Activated CD4-positive, alpha-beta T cell treated with anti-CD3 and anti-CD28 coated beads, Interleukin-2, amount 50 U/mL, for 16 hours (primary cell): ENCODE measurements at regions not wholly inside any gene's neighbourhood (a gene's known extent, or its start where the extent isn't known, plus 50 kb on each side); places are given as distances from the start of the nearest gene placed in this dataset.
"Not testable (repeated sequence)": the region's sequence is repeated elsewhere in the genome, so short reads cannot be mapped to it uniquely, and the experiment has no call there.

ENCODE experiments used
- DNase-seq: peaks from one replicate; pipeline ENCODE4 v3.0.0-alpha.2; 2020

DNA sequence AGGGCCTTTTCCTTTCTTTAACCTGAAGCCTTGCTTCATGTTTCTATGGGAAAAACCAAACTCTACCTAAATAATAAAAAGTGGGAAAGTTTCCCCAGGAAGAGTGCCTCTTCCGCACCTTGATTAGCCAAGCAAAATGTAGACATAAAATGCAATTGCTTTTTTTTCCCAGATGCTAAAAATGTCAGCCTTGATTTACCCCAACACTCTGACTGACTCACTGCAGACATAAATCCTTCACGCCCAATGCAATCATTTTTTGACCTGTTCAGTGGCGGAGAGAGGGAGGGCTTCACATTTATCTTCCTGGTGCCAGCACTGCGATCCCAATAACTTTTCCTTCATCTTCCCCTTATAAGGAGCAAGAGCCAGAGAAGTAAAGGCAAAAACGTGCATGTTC is 261.5 kb downstream of the SEC16B start:
- no peak for DNase-seq

DNA sequence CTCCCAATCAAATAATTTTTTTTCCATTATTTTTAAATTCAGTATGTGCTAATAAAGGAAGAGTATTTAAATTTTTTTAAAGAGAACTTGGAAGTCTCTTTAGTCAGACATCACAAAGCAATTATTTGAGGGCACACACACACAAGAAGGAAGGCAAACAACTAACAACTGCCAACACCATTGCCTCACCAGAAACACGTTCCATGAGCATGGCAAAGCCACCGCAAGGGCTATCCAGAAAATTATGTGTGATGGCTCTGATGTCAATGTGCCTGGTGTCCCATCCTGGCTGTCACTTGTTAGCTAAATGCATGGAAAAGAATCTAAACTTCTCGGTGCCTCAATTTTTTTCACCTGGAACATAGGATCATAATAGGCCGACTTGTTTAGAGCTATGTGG is 262.9 kb downstream of the SEC16B start:
- DNase-seq = no peak

DNA sequence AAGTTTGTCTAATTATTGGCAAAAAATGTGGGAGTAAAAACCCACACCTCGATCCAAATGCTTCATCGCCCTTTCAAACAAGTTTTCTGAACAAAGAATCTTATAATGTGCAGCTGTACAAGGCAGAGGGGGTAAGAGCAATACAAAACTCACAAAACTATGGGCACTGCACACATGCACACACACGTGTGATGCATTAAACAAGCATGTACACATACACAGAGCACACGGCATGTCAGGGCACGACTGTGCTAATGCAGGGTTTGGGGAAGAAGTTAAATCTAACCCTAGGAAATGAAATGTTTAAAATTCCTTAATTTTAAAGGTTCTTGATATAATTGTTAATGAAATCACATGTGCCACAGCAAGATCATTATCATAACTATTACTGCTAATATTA is 264.0 kb downstream of the SEC16B start:
- no peak for DNase-seq

DNA sequence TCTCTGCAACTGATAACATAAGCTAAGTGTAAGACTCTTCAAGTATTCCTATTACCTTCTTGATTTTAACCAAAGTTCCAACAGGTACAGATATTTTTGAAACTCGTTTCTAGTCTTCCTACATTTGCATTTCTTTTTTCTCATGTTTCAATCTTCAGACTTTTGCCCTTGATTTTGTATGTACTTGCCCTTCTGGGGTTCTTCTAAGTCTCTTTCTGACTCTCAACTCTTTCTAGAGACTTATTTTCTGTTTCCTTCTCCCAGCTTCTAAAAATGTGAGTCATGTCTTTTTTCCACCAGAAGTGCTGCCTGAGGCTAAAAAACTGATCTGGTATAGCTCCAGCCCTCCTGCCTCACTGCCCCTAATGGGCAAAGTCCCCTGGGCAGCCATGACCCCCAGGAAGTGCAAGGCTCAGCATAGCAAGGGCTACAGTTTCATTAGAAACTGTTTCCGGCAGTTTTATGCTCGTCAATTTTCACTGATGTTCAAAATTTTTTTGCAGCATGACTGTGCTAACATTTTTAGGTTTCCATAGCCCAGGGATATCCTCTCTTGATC is 265.9 kb downstream of the SEC16B start:
- no peak for DNase-seq

DNA sequence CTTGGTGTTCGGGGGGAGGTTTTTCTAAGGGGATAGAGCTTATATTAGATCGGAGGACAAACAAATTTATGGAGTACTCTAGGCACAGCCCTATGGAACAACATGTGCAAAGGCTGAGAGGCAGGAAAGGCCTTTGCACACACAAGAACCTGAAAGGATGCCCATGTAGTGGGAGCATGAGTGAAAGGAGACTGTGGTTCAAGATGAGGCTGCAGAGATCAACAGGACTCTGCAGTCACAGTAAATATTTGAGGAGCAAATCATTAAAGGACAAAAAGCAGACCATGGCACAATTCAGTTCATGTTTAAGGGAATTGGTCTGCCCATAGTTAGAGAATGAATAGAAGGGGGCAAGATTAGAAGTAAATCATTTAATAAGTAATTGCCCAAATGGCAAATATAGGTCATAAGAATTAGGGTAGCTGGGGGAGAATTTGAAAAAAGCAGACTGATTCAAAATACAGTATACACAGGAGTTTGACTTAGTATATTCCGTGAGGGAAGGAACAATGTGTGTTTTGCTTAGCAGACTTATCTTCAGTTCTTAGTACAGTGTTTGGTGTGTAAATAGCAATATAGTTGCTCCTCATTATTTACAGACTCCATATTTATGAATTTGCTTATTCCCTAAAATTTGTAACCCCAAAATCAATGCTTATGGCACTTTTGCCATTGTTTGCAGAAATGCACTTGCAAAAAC is 268.1 kb downstream of the SEC16B start:
- DNase-seq = no peak

DNA sequence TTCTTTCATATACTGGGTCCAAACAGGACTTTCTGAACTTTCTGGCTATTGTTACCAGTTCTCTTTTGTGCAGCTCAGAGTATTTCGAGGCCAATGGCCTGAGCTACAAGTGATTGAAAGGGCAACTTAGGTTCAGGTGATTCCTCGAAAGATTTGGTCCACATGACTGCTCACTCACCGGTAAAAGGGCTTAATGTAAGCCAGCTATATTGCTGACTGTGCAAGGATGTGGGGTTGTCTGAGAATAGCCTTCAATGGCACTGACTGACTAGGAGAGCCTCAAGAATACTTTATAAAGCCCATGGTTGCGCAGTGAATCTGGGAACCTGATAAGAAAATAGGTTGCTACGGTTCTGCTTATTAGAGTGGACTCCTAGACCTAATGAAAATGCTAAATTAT is 269.0 kb downstream of the SEC16B start:
- no peak for DNase-seq

DNA sequence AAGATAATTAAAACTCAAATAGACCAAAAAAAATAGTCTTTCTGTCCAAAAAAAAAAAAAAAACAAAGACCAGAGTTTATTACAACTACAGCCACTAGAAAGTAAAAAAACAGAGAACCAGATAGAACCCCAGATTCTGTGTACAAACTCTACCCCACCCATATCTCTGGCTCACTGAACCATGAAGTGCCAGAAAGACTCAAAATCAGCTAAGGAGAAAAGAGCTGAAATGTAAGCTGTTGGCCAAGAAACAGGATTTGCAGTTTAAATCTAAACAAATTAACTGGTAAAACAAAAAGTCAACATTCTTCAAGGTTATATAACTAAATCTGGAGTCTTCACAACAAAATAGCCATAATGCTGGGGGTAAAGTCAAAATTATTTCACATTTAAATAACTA is 278.9 kb downstream of the SEC16B start:
- DNase-seq = no peak

DNA sequence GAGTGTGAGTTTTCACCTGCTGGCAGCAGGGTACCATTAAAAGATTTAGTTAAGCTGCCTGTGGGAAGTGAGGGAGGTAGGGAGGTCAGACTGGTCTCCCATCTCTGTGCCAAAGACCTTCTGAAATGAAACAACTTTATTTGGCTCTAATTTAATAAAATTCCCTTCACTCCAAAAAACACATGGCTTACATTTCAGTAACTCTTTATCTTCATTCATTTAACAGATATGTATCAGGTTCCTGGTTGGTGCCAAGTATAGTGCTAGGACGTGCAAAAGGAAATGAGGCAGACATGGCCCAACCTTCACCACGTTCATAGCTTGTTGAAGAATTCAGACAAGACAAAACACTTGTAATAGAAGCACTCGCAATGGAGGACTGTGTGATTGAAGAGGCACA is 282.3 kb downstream of the SEC16B start:
- DNase-seq = no peak

DNA sequence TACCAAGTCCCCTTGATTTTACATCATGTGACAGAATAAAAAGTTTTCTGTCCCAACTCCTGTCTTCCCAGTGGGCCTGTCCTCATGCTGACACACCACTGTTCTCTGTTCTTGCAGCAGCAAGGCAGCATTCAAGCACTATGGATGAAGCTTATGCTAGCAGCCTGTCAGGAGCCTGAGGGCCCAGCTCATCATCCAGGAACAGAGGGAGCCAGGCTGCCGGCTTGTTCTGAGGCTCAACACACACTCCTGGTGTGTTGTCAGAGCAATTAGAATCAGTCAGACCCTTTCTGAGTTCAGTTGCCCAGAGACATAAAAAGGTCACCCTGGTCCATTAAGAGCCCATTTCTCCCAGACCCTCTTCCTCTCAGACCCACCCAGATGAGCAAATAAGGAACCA is 282.9 kb downstream of the SEC16B start:
- DNase-seq = no peak

DNA sequence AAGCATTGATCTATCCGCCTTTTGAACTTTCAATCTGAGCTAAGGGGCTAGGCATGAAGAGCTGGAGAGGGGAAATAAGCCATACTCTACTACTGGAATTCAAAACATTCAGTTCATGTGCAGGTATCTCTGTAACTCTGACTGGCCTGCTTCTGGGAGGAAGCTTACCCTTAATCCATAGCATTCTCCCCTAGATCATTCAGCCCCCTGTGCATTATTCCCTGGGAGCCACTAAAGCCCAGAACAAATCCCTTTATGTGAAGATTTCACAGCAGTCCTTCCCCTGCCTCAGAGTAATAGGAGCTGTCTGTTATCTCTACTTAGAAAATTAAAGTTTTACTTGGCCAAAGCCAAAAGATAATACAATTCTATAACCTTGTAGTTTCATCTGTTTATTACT is 300.7 kb downstream of the SEC16B start:
- DNase-seq = no peak

DNA sequence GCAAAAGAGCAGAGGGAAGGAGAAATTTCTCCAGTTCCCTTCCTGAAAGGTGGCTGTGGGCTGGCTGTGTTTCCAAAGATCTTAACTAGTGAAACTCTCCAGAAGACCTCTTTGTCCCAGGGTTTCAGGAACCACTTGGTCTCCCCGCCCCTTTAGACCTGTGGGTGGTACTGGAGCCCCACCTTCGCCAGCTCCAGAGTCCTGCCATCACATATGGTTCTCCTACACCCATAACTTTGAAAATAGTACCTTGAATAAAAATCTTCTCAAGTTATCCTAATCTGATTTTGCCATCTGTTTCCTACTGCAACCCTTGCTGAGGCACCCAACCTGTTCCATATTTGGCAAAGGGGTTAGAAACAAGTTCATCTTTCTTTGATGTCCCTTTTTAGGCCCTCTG is 303.9 kb downstream of the SEC16B start:
- no peak for DNase-seq

DNA sequence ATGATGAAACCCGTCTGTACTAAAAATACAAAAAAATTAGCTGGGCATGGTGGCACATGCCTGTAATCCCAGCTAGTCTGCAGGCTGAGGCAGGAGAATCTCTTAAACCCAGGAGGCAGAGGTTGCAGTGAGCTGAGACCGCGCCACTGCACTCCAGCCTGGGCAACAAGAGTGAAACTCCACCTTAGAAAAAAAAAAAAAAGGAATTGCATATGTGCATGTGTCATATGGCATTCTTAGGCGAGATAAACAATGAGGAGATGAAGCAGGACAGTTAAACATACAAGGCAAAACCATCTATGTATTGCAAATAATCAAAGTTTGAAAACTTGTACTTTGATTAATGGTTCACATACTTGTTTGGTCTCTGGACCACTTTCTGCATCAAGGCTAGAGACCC is 305.1 kb downstream of the SEC16B start:
- DNase-seq = not testable (repeated sequence)

DNA sequence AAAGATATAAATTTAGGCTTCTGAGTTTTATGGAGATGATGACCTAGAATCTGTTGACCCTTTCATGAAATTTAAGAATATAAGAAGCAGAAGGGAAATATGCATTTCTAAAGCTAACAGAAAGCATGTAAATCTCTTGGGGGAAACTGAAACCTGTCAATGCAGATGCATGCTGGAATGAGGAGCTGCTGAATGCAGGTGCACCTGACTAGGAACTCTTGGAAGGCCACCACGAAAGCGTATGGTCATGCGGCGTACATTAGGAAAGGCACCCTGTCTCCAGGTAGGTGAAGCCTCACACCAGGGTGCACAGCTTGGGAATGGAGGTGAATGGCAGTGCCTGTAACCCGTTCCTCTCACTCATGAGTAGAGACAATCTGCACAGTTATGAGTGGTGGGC is 309.7 kb downstream of the SEC16B start:
- no peak for DNase-seq

DNA sequence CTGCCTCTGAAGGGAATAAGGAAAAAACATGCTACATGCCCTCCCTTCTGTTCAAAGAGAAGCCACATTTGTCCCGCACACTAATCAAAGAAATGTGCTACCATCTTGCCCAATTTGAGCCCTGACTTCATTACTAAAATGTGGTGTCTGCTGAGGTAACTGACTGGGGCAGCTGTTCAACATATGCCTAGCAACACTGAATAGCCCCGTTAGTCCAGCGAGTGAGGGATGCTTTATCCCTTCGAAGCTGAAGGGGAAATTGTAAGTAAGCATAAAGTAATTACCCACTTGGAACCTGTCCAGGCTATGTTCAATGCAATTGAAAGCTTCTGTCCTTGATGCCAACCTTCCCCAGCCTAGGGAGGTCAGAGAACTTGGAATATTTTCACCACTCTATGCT is 310.6 kb downstream of the SEC16B start:
- no peak for DNase-seq

DNA sequence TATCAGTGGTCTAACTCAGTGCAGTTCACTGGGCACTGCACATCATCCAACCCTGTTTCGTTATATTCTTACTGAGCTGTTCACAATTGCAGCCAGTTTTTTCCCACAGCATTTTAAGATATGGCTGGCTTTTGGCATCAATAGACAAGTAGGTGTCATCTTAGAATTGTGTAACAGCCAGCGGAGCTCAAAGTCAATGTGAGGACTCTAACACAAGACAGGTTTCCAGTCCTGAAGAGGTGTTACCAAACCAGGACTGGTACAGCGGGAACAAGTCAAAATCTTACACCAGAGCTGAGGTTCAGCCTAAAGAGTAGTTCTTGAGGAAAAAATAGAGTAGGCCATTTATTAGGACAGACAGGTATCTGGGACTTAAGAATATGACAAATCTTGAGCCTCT is 313.3 kb downstream of the SEC16B start:
- no peak for DNase-seq

DNA sequence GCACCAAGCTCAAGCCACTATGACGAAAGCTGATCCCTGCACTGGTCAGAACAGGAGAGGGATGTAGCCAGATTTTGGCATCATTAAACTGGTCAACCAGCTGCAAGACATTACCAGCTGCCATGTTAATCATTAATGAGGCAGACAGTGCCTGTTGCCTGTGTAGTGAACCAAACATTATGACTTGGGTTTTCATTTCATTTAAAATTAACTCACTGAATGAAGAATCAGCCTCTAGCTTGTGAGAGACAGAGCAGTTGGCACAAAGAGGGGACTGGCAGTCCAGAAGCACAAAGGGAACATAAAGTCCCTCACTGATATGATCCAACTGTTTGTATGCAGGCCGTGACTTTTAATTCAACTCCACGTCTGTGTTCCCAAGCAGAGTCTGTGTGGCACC is 318.9 kb downstream of the SEC16B start:
- DNase-seq = no peak

DNA sequence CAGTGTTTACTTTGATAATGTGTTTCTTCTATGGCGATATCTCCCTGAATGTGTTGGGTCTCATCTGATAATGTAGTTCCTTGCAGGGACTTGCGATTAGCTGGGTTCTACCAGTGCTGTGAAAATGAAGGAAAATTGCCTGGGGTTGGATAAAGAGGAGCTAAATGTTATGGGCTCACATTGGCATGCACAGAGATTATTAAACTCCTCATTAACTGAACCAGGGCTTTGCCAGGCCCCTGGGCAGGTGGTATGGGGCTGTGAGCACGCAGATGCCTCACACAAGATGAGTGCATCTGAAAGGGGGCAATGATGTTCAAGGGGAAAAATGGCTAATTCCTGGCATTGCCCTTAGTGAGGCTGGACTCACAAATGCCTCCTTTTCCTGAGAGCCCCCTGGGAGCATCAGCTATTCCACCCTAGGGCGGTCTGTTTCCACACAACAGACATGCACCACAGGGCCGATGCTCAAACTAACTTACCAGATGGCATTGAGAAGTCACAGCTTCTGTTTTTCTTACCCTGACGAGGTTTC is 321.1 kb downstream of the SEC16B start:
- DNase-seq = no peak

DNA sequence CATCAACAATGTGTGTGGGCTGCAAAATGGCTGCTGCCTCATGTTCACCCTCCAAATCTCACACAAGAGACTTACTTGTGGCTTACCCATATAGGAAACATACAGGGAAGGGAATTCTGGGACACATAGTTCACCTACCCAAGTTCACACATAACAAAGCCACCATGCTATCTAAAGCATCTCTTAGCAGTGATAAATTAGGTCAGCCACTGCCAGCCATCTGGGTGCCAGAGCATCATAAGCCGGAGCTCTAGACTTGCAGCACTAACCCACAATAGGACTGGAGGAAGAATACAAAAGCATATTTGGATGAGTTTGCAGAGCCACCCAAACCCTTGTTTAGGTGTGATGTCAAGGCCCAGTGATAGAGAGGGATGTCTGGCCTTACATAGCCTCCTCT is 321.7 kb downstream of the SEC16B start:
- DNase-seq = no peak

DNA sequence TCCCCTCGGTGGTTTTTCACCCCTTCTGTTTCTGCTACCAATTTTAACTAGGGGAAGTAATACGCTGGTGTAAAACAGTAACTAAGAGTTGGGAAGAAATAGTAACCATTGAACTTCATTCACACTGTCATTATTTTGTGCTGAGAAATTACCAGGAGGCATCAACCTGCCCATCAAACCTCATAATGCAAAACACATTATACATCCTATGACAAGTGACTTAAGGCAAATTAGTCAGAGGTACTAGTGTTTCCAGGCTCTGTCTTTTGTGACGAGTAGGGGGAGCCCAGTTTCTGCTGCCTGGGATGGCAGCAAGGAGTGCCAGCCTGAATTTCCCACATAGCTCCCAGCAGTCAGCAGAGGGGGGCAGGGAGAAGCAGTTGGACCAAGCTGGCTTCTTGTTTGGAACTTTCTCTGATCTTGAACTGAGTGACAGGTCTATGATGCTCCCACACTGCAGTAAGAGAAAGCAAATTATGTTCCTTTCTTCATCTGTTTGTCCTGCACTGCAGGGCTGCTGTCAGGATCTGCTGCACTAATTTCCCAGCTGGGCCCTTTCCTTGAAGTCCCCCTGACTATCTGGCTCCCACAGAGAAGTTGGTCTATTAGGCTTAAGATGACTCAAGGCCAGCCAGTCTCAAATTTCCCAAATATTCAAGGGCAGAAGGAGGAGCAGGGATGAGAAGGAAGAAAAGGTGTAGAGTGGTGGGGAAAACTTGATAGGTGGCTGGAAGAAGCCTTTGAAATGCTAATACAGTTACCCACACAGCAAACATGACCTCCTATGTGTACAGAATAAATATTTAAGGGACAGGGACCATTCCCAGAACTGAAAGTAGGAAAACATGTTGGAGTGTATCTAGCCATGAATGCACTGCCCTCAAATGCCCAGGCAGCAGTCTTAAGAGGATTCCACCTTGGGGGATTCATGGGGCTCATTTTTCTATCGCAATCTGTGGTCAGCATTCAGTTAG is 322.8 kb downstream of the SEC16B start:
- no peak for DNase-seq

DNA sequence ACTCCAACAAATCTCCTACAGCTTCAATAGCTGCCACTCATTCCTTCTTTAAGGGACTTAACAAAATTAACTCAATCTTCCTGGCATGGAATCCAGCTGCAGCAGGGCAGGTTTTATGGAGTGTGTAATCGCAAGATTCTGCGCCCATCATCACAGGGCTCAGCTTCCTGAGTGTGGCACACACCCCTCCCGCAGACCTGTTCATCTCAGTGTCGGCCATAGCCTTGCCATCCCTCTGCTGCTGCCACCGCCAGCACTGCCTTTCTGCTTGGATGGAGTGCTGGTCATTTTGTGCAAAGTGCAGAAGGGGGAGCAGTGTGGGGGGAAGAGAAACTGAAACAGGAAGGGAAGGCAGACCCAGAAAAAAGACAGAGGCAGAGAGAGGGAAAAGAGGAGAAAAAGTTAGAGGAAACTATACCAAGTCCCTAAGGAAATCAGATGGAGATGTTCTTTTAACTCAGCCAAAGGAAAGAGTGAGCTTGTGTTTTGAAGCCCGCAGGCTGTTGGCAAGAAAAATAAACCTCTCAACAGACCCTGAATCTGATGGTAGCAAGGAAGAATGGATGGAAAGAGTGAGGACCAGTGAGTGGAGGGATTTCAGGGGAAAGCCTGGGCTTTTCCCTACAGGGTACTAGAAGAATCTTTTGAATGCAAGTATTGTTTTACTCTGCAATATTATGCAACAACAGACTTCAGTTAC is 324.2 kb downstream of the SEC16B start:
- no peak for DNase-seq

DNA sequence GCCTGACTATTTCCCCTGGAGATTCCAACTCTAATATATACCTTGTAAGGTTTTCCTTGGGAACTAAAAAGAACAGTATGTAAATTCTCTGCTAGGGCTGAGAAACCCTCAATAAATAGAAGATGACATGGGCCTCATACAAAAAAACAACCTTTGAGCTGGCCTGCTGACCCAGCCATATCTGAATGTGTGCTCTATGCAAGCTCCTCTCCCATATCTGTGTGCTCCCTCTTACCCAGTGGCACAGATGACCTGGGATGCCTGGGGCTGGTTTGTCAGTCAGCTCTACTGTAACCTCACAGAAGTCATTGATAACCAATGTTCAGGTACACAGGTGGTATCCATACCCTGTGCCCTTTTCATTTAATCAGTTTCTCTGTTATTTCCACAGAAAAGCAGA is 329.2 kb downstream of the SEC16B start:
- DNase-seq = no peak

DNA sequence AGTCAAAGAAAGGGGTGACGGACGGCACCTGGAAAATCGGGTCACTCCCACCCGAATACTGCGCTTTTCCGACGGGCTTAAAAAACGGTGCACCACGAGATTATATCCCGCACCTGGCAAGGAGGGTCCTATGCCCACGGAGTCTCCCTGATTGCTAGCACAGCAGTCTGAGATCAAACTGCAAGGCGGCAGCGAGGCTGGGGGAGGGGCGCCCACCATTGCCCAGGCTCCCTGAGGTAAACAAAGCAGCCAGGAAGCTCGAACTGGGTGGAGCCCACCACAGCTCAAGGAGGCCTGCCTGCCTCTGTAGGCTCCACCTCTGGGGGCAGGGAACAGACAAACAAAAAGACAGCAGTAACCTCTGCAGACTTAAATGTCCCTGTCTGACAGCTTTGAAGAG is 335.7 kb downstream of the SEC16B start:
- not testable (repeated sequence) for DNase-seq
